Neuronal stem cell (in vitro differentiated cells): ENCODE measurements at regions not wholly inside any gene's neighbourhood (a gene's known extent, or its start where the extent isn't known, plus 50 kb on each side); places are given as distances from the start of the nearest gene placed in this dataset.
A peak's percentile ranks its signal among the peaks of the same experiment; 100 is the strongest.

Source experiments
- DNase-seq: peaks from one replicate; pipeline ENCODE4 v3.0.0-alpha.2; 2013; ENCODE audit warnings: low spot score
- H2AFZ ChIP-seq: one replicate; pipeline ENCODE4 v1.6.1; 2013; ENCODE audit warnings: mild to moderate bottlenecking, low read length, inconsistent platforms
- H2AK5ac ChIP-seq: 2 replicates; pipeline ENCODE4 v1.6.1; 2013; ENCODE audit warnings: low read depth, mild to moderate bottlenecking, inconsistent platforms, low read length, moderate library complexity, mixed read lengths
- H2BK120ac ChIP-seq: 2 replicates; pipeline ENCODE4 v1.6.1; 2013; ENCODE audit warnings: low read depth, mild to moderate bottlenecking, inconsistent platforms, low read length, moderate library complexity, mixed read lengths
- H2BK12ac ChIP-seq: one replicate; pipeline ENCODE4 v1.6.1; 2013; ENCODE audit warnings: low read length, inconsistent platforms
- H2BK15ac ChIP-seq: 2 replicates; pipeline ENCODE4 v1.6.1; 2013; ENCODE audit warnings: mild to moderate bottlenecking, low read length, inconsistent platforms, mixed read lengths
- H2BK5ac ChIP-seq: one replicate; pipeline ENCODE4 v1.6.1; 2013; ENCODE audit warnings: inconsistent platforms, mild to moderate bottlenecking, low read length, moderate library complexity
- H3K14ac ChIP-seq: one replicate; pipeline ENCODE4 v1.6.1; 2013; ENCODE audit warnings: low read length, inconsistent platforms
- H3K18ac ChIP-seq: 2 replicates; pipeline ENCODE4 v1.6.1; 2013; ENCODE audit warnings: low read length, inconsistent platforms
- H3K23ac ChIP-seq: 2 replicates; pipeline ENCODE4 v1.6.1; 2013; ENCODE audit warnings: low read depth, mild to moderate bottlenecking, mixed read lengths, low read length, inconsistent platforms; ENCODE audit not compliant: poor library complexity
- H3K27ac ChIP-seq: replicated peaks from 3 replicates; pipeline ENCODE4 v1.5.1; 2013; ENCODE audit warnings: low read length, inconsistent platforms
- H3K27me3 ChIP-seq, 3 experiments: 2 replicates each; pipeline ENCODE4 v1.6.1; 2013; ENCODE audit warnings: low read length in 3 of 3, mild to moderate bottlenecking in 2 of 3, inconsistent platforms in 1 of 3, low read depth in 1 of 3, mixed read lengths in 1 of 3, moderate library complexity in 1 of 3; ENCODE audit not compliant: control insufficient read depth in 3 of 3, insufficient read depth in 3 of 3
- H3K36me3 ChIP-seq, 2 donors: replicated peaks in 1 of 2; 2 replicates each; pipeline ENCODE4 v1.6.1; 2013; ENCODE audit warnings: low read length in 2 of 2; ENCODE audit not compliant: control insufficient read depth in 2 of 2, insufficient read depth in 2 of 2
- H3K4ac ChIP-seq: 2 replicates; pipeline ENCODE4 v1.6.1; 2013; ENCODE audit warnings: inconsistent platforms, mild to moderate bottlenecking, low read length, moderate library complexity
- H3K4me1 ChIP-seq, 2 donors: 1 replicate in 1 of 2; 2 replicates in 1 of 2; pipeline ENCODE4 v1.6.1; 2013; ENCODE audit warnings: low read length in 2 of 2, low read depth in 1 of 2; ENCODE audit not compliant: control insufficient read depth in 2 of 2, insufficient read depth in 1 of 2
- H3K4me2 ChIP-seq: one replicate; pipeline ENCODE4 v1.6.1; 2013; ENCODE audit warnings: mild to moderate bottlenecking, low read length, inconsistent platforms; ENCODE audit not compliant: insufficient read depth, poor library complexity, severe bottlenecking
- H3K4me3 ChIP-seq, 2 donors: 2 replicates each; pipeline ENCODE4 v1.5.1; 2013; ENCODE audit warnings: low read length in 2 of 2, mild to moderate bottlenecking in 2 of 2, inconsistent platforms in 1 of 2, moderate library complexity in 1 of 2
- H3K79me1 ChIP-seq: one replicate; pipeline ENCODE4 v1.6.1; 2013; ENCODE audit warnings: low read depth, mild to moderate bottlenecking, inconsistent platforms, low read length, moderate library complexity
- H3K9ac ChIP-seq: one replicate; pipeline ENCODE4 v1.6.1; 2013; ENCODE audit warnings: mild to moderate bottlenecking, low read depth, low read length, inconsistent platforms; ENCODE audit not compliant: poor library complexity
- H3K9me3 ChIP-seq, 2 donors: replicated peaks in 1 of 2; 2 replicates each; pipeline versions ENCODE3 to v1.6.1; 2013; ENCODE audit warnings: low read length in 2 of 2, mild to moderate bottlenecking in 2 of 2, inconsistent platforms in 1 of 2, low read depth in 1 of 2, mixed read lengths in 1 of 2, moderate library complexity in 1 of 2; ENCODE audit not compliant: control insufficient read depth in 2 of 2, insufficient read depth in 1 of 2
- H4K8ac ChIP-seq: one replicate; pipeline ENCODE4 v1.6.1; 2013; ENCODE audit warnings: low read depth, mild to moderate bottlenecking, inconsistent platforms, low read length, moderate library complexity
- H4K91ac ChIP-seq: one replicate; pipeline ENCODE4 v1.6.1; 2013; ENCODE audit warnings: low read length, low read depth, mild to moderate bottlenecking, inconsistent platforms; ENCODE audit not compliant: poor library complexity
- WGBS, 2 donors: extraction: QIAGEN DNeasy Blood & Tissue Kit; methylation state at CpG; one replicate each; pipeline ENCODE4 v1.1.7; 2013; ENCODE audit warnings: missing lambda C conversion rate in 2 of 2, mixed read lengths in 1 of 2; ENCODE audit not compliant: insufficient read length in 2 of 2, insufficient replicate concordance in 1 of 2; ENCODE audit errors: extremely low coverage in 2 of 2; 5-methylcytosine and 5-hydroxymethylcytosine counted together

GRCh38 chr5:126198531-126198930 lies 224.7 kb upstream of the GRAMD2B start:
- Histone ChIP-seq H3K4me2 (no peak overlapping the region), H3K9ac (no peak overlapping the region), H3K4me1 (peaks cover 2 to 12% of the 10 kb centered on the region in 2 donors), H2AFZ (no peak overlapping the region), H3K18ac (no peak overlapping the region), H3K27me3 (no peaks in the 10 kb centered on the region), H3K36me3 (no peaks in the 10 kb centered on the region), H2BK12ac (no peak overlapping the region), H2BK120ac (no peak overlapping the region), H3K23ac (no peak overlapping the region), H3K9me3 (peaks cover 0 to 2% of the 10 kb centered on the region in 2 donors), H3K4me3 (no peak overlapping the region), H3K4ac (no peak overlapping the region), H3K27ac (no peak overlapping the region), H2BK15ac (no peak overlapping the region), H4K91ac (no peak overlapping the region), H2BK5ac (no peak overlapping the region), H3K79me1 (no peaks in the 10 kb centered on the region), H4K8ac (no peak overlapping the region), H3K14ac (no peak overlapping the region), H2AK5ac (no peak overlapping the region)
- DNase-seq: peak; percentile 12
- no CpG with 5 or more reads among the region's 2 CpGs for WGBS, 2 donors

- Histone ChIP-seq H2AK5ac (no peak overlapping the region), H2BK120ac (no peak overlapping the region), H2BK15ac (no peak overlapping the region), H3K4ac (no peak overlapping the region), H3K14ac (no peak overlapping the region), H2AFZ (no peak overlapping the region), H3K9ac (no peak overlapping the region), H3K4me2 (no peak overlapping the region), H3K36me3 (no peaks in the 10 kb centered on the region), H2BK5ac (no peak overlapping the region), H3K9me3 (peaks cover 0 to 2% of the 10 kb centered on the region in 2 donors), H3K27ac (no peak overlapping the region), H2BK12ac (no peak overlapping the region), H3K4me1 (peaks cover 2 to 12% of the 10 kb centered on the region in 2 donors), H3K79me1 (no peaks in the 10 kb centered on the region), H3K27me3 (no peaks in the 10 kb centered on the region), H3K18ac (no peak overlapping the region), H4K8ac (no peak overlapping the region), H3K23ac (no peak overlapping the region), H4K91ac (no peak overlapping the region), H3K4me3 (no peak overlapping the region)
- no CpG with 5 or more reads among the region's 4 CpGs for WGBS, 2 donors
- DNase-seq: no peak
These were observed 223.7 kb upstream of the GRAMD2B start for GRCh38 chr5:126199467-126199866.

- H3K23ac ChIP-seq: no peak overlapping the region
- H4K8ac ChIP-seq: no peak overlapping the region
- no peak overlapping the region for H2BK120ac ChIP-seq
- H3K9me3 ChIP-seq: no peaks in the 10 kb centered on the region
- no CpG with 5 or more reads among the region's 4 CpGs for WGBS, 2 donors
- H3K4me2 ChIP-seq: no peak overlapping the region
- no peak overlapping the region for H3K14ac ChIP-seq
- H3K9ac ChIP-seq: no peak overlapping the region
- H3K18ac ChIP-seq: no peak overlapping the region
- no peak overlapping the region for H2BK5ac ChIP-seq
- H2AK5ac ChIP-seq: no peak overlapping the region
- no peaks in the 10 kb centered on the region for H3K79me1 ChIP-seq
- H3K4me3 ChIP-seq: no peak overlapping the region
- no peaks in the 10 kb centered on the region for H3K27me3 ChIP-seq
- no peak for DNase-seq
- no peak overlapping the region for H2AFZ ChIP-seq
- no peak overlapping the region for H2BK15ac ChIP-seq
- no peak overlapping the region for H2BK12ac ChIP-seq
- no peaks in the 10 kb centered on the region for H3K36me3 ChIP-seq
- H4K91ac ChIP-seq: no peak overlapping the region
- H3K27ac ChIP-seq: no peak overlapping the region
- no peak overlapping the region for H3K4ac ChIP-seq
- no peaks in the 10 kb centered on the region for H3K4me1 ChIP-seq
These were observed 214.5 kb upstream of the GRAMD2B start for GRCh38 chr5:126208691-126209090.

GRCh38 chr5:126210955-126211354 lies 212.3 kb upstream of the GRAMD2B start:
- no peaks in the 10 kb centered on the region for H3K4me1 ChIP-seq
- H3K4ac ChIP-seq: no peak overlapping the region
- no peak overlapping the region for H2AFZ ChIP-seq
- H2AK5ac ChIP-seq: no peak overlapping the region
- no peaks in the 10 kb centered on the region for H3K9me3 ChIP-seq
- no peak overlapping the region for H3K27ac ChIP-seq
- H2BK120ac ChIP-seq: no peak overlapping the region
- no peak overlapping the region for H3K4me2 ChIP-seq
- H3K36me3 ChIP-seq: no peaks in the 10 kb centered on the region
- H3K79me1 ChIP-seq: no peaks in the 10 kb centered on the region
- no peaks in the 10 kb centered on the region for H3K27me3 ChIP-seq
- H3K14ac ChIP-seq: no peak overlapping the region
- H4K91ac ChIP-seq: no peak overlapping the region
- H3K9ac ChIP-seq: no peak overlapping the region
- DNase-seq: no peak
- H3K4me3 ChIP-seq: no peak overlapping the region
- no peak overlapping the region for H2BK5ac ChIP-seq
- H3K23ac ChIP-seq: no peak overlapping the region
- no CpG with 5 or more reads among the region's 6 CpGs for WGBS, 2 donors
- no peak overlapping the region for H4K8ac ChIP-seq
- H3K18ac ChIP-seq: no peak overlapping the region
- H2BK12ac ChIP-seq: no peak overlapping the region
- H2BK15ac ChIP-seq: no peak overlapping the region
